ENCODE measurements at regions not wholly inside any gene's neighbourhood (a gene's known extent, or its start where the extent isn't known, plus 50 kb on each side); places are given as distances from the start of the nearest gene placed in this dataset.

- TF ChIP-seq CTCF (IDR thresholded peaks at IDR 0.05; ENCODE audit: insufficient read depth, low read length): no peak
- TF ChIP-seq POLR2AphosphoS5 (IDR thresholded peaks at IDR 0.05; ENCODE audit: low read depth): no peak
- TF ChIP-seq REST (IDR thresholded peaks at IDR 0.05; ENCODE audit: insufficient replicate concordance, low read depth): no peak
- TF ChIP-seq GABPA (IDR thresholded peaks at IDR 0.05; ENCODE audit: low read depth): no peak
- TF ChIP-seq SPI1 (IDR thresholded peaks at IDR 0.05; ENCODE audit: borderline replicate concordance, low read depth): no peak
Measured at GRCh38 chr3:107284612-107285011, 92.6 kb upstream of the CCDC54 start.

Measured in HL-60 (cell line).